ENCODE measurements at regions not wholly inside any gene's neighbourhood (a gene's known extent, or its start where the extent isn't known, plus 50 kb on each side); places are given as distances from the start of the nearest gene placed in this dataset.

DNA sequence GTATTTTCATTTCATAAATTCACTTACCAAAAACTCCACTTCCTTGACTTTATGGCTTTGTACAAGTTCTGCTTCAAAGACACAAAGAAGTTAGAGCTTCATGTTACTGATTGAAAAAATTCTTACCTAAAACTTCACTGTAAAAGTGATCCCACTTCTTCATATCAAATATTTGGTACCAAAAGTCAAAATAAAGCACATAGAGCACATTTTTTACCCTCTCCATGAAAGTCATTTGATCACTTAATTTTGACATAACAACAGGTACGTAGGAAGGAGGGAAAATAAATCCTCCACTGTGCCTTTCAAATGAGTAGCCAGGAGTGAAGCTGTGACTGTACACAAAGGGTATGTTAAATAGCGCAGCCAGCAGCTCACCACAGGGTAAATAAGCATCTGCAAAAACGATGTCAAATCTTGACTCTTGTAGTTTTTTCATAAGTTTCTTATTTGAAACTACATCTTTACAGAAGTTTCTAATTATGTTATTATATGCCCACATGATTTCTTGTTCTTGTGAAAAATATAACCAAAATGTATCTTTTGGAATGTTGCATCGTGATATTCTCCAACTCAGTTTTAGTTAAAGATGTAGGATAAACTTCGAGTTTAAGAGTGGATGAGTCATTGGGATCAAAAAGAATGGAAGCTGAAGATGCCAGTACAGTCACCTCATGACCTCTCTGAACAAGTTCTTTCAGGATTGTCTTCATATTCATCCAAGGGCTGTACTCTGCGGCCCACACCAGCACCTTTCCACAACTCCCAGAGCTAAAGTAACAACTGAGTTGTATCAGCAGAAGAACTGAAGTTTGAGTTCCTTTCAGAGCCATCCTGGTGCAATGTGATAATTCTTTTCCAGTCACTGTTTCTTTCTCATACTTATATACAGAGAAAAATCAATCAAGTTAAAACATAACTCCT, 68.2 kb upstream of the UGT2A3 start (continued):
- TF ChIP-seq ZBTB25 (CRISPR knock-in tag; IDR thresholded peaks at IDR 0.05): peak; percentile 1; the same call in 1 of the 2 replicates
- peak; percentile 45; the same call in 1 of the 2 replicates for TF ChIP-seq DR1 (CRISPR knock-in tag; IDR thresholded peaks at IDR 0.05)
- TF ChIP-seq FOXO1 (CRISPR knock-in tag; IDR thresholded peaks at IDR 0.05): peak; percentile 19; the same call in 1 of the 2 replicates
- TF ChIP-seq RERE (CRISPR knock-in tag; IDR thresholded peaks at IDR 0.05; ENCODE audit: low read depth): peak; percentile 77; the same call in 1 of the 2 replicates
- TF ChIP-seq, protein P1, sequence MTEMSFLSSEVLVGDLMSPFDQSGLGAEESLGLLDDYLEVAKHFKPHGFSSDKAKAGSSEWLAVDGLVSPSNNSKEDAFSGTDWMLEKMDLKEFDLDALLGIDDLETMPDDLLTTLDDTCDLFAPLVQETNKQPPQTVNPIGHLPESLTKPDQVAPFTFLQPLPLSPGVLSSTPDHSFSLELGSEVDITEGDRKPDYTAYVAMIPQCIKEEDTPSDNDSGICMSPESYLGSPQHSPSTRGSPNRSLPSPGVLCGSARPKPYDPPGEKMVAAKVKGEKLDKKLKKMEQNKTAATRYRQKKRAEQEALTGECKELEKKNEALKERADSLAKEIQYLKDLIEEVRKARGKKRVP (CRISPR knock-in tag; IDR thresholded peaks at IDR 0.05): peak in 1 of 2 experiments; percentile 46; a peak in 1 of 4 replicates
- TF ChIP-seq GABPB1 (CRISPR knock-in tag; IDR thresholded peaks at IDR 0.05): 0 out of 2 replicates have a peak, but pooled peaks have one; percentile 22
- peak; percentile 87 for TF ChIP-seq FOXP4 (CRISPR knock-in tag; IDR thresholded peaks at IDR 0.05)
- TF ChIP-seq ZMYM4 (CRISPR knock-in tag; IDR thresholded peaks at IDR 0.05): peak; percentile 80
- peak; percentile 67; the same call in 1 of the 2 replicates for TF ChIP-seq TOPORS (CRISPR knock-in tag; IDR thresholded peaks at IDR 0.05)
- 0 out of 2 replicates have a peak, but pooled peaks have one; percentile 34 for TF ChIP-seq SNAI1 (CRISPR knock-in tag; IDR thresholded peaks at IDR 0.05; ENCODE audit: borderline replicate concordance)
- TF ChIP-seq POGZ (CRISPR knock-in tag; IDR thresholded peaks at IDR 0.05): peak; percentile 64; the same call in 1 of the 2 replicates
- 0 out of 2 replicates have a peak, but pooled peaks have one; percentile 9 for TF ChIP-seq JUNB (CRISPR knock-in tag; IDR thresholded peaks at IDR 0.05; ENCODE audit: borderline replicate concordance)
- peak; percentile 23; the same call in 1 of the 2 replicates for TF ChIP-seq SAP130 (CRISPR knock-in tag; IDR thresholded peaks at IDR 0.05; ENCODE audit: low read depth)
- TF ChIP-seq FOSL2 (CRISPR knock-in tag; IDR thresholded peaks at IDR 0.05): peak; percentile 80
- peak; percentile 48; the same call in 1 of the 2 replicates for TF ChIP-seq ZFY (CRISPR knock-in tag; IDR thresholded peaks at IDR 0.05)
- TF ChIP-seq FOXA3 (CRISPR knock-in tag; IDR thresholded peaks at IDR 0.05): peak; percentile 90; the same call in 1 of the 2 replicates
- TF ChIP-seq REPIN1 (CRISPR knock-in tag; IDR thresholded peaks at IDR 0.05; ENCODE audit: borderline replicate concordance, low read depth): peak; percentile 85
- TF ChIP-seq ELF3 (CRISPR knock-in tag; IDR thresholded peaks at IDR 0.05): peak; percentile 32; the same call in 1 of the 2 replicates
- peak; percentile 76 for TF ChIP-seq RARA (CRISPR knock-in tag; IDR thresholded peaks at IDR 0.05)
- TF ChIP-seq ONECUT2 (CRISPR knock-in tag; IDR thresholded peaks at IDR 0.05): peak; percentile 84

Measured in HepG2 (cell line).